Brain microvascular endothelial cell (primary cell): ENCODE measurements at regions not wholly inside any gene's neighbourhood (a gene's known extent, or its start where the extent isn't known, plus 50 kb on each side); places are given as distances from the start of the nearest gene placed in this dataset.

Source experiments
- DNase-seq: peaks from one replicate; pipeline ENCODE4 v3.0.0-alpha.2; 2020
- H3K27ac ChIP-seq: fragments of 250-450 bp; sonication (Bioruptor Pico); 2 replicates; pipeline ENCODE4 v1.5.1; 2020; ENCODE audit warnings: mild to moderate bottlenecking, moderate library complexity
- H3K27me3 ChIP-seq: fragments of 250-450 bp; sonication (Bioruptor Pico); replicated peaks from 2 replicates; pipeline ENCODE4 v1.5.1; 2020; ENCODE audit warnings: mild to moderate bottlenecking
- H3K36me3 ChIP-seq: fragments of 250-450 bp; sonication (Bioruptor Pico); replicated peaks from 2 replicates; pipeline ENCODE4 v1.5.1; 2020; ENCODE audit warnings: mild to moderate bottlenecking
- H3K4me3 ChIP-seq: 2 replicates; pipeline ENCODE4 v1.5.1; 2011; ENCODE audit warnings: low read depth, mild to moderate bottlenecking, control low read depth, low read length, moderate library complexity
- in situ Hi-C: cut with HindIII; loops from 2 replicates; pipeline ENCODE4 v1.10.0; 2017; ENCODE audit warnings: low sequenced_read_pairs, low pct_ligation_motif_present
- TF ChIP-seq, protein P1 (sequence below): IDR thresholded peaks from 2 replicates; pipeline ENCODE4 v1.5.1; 2011; ENCODE audit warnings: low read depth, mild to moderate bottlenecking, moderate library complexity, low read length, control low read depth, inconsistent platforms; ENCODE audit errors: missing control alignments

DNA sequence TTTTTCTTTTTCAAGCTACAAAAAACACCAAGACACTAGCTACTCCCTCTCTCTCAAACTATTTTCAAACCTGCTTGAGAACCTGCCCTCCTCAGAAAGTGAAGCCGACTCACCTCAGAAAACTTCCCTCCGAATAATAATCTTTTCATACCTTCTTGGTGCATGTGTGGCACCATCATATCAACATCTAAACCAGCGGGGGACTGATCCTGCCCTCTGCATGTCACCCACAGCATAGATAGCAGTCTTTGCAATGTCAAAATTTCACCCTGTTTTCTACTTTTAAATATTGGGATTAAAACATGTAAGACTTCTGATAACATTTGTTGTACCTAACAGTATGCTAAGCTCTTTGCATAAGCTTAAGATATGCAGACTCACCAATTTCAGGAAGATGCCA, 1260.3 kb downstream of the PLA2G4A start:
- TF ChIP-seq, protein P1, sequence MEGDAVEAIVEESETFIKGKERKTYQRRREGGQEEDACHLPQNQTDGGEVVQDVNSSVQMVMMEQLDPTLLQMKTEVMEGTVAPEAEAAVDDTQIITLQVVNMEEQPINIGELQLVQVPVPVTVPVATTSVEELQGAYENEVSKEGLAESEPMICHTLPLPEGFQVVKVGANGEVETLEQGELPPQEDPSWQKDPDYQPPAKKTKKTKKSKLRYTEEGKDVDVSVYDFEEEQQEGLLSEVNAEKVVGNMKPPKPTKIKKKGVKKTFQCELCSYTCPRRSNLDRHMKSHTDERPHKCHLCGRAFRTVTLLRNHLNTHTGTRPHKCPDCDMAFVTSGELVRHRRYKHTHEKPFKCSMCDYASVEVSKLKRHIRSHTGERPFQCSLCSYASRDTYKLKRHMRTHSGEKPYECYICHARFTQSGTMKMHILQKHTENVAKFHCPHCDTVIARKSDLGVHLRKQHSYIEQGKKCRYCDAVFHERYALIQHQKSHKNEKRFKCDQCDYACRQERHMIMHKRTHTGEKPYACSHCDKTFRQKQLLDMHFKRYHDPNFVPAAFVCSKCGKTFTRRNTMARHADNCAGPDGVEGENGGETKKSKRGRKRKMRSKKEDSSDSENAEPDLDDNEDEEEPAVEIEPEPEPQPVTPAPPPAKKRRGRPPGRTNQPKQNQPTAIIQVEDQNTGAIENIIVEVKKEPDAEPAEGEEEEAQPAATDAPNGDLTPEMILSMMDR: no peak
- Histone ChIP-seq H3K4me3 (no peak overlapping the region), H3K27ac (no peak overlapping the region), H3K27me3 (no peaks in the 10 kb centered on the region), H3K36me3 (no peaks in the 10 kb centered on the region)
- no peak for DNase-seq
- in situ Hi-C loops: no loop called here

DNA sequence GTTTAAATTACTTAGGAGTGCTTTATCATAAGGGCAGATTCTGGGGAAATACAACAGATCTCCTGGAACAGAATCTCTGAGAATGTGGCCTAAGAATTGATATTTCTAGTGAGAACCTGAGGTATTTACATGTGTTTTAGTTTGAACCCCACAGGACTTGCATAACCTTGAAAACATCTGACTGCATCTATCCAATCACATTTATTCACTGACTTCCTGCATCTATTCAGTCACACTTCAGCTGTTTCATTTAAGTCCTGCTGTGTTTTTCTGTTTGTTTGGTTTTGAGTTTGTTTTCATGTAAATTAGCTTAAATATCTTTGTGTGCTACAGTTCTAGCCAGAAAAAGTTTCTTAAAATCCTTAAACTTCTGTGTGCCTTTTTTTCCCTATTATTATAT, 1260.7 kb downstream of the PLA2G4A start:
- Histone ChIP-seq H3K27me3 (no peaks in the 10 kb centered on the region), H3K27ac (no peak overlapping the region), H3K4me3 (no peak overlapping the region), H3K36me3 (no peaks in the 10 kb centered on the region)
- in situ Hi-C loops: no loop called here
- TF ChIP-seq, protein P1: no peak
- DNase-seq: no peak

DNA sequence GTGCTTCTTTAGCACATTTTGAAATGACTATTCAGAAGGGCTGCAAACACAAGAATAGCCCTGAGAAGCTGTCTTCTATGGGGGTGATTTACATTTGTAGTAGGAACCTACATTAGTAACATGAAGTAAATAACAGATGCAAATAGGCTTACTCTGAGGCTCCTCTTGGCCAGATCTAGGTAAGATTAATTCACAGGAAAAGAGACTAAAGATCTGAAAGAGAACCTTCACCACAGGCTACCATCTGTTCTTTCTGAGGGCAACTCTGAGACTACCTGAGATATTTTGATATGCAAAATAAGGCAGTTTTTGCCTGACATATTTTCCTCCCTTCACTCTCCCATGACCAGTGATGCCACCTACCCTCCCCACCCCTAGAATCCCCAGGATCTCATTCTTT, 1267.8 kb downstream of the PLA2G4A start:
- Histone ChIP-seq H3K4me3 (no peak overlapping the region), H3K27me3 (no peaks in the 10 kb centered on the region), H3K27ac (no peak overlapping the region), H3K36me3 (no peaks in the 10 kb centered on the region)
- DNase-seq: no peak
- in situ Hi-C loops: no loop called here
- TF ChIP-seq, protein P1: no peak

DNA sequence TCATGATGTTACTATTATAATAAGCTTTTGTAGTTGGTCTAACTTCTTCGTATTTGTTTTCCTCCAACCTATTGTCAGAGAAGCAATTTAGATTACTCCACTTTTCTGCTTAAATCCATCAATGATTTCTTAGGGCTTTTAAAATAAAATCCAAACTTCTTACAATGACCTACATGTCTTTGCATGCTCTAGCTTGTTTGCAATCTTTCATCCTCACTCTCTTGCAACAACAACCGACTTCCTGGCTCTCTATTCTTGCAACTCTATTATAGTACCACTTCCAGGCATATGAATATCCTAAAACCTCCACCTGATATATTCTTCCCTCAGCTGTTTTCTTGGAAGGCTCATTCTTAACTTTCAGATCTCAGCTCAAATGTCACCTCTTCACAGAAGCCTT, 1288.7 kb downstream of the PLA2G4A start:
- no peaks in the 10 kb centered on the region for H3K36me3 ChIP-seq
- TF ChIP-seq, protein P1: no peak
- no peak overlapping the region for H3K27ac ChIP-seq
- no peak overlapping the region for H3K4me3 ChIP-seq
- in situ Hi-C loops: no loop called here
- DNase-seq: no peak
- no peaks in the 10 kb centered on the region for H3K27me3 ChIP-seq

DNA sequence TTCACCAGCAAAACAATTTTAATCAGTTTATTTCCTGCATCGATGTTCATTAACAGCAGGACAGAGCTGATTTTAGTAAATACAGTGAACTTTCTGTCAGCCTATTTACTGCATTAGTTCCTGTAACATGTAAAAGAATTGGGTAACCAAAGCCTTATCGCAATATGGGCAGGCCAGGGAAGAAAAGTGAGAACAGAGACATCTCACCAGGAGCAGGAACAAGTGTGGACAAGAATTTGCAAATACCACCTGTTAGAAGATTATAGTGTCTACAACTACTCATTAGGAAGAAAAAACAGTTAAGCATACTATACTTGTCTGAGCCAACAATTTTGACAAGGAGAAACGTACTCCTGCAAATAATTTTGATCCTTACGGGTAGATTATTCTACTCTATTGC, 1293.9 kb downstream of the PLA2G4A start:
- in situ Hi-C loops: no loop called here
- Histone ChIP-seq H3K27ac (no peak overlapping the region), H3K36me3 (no peaks in the 10 kb centered on the region), H3K27me3 (no peaks in the 10 kb centered on the region), H3K4me3 (no peak overlapping the region)
- DNase-seq: no peak
- TF ChIP-seq, protein P1: no peak

DNA sequence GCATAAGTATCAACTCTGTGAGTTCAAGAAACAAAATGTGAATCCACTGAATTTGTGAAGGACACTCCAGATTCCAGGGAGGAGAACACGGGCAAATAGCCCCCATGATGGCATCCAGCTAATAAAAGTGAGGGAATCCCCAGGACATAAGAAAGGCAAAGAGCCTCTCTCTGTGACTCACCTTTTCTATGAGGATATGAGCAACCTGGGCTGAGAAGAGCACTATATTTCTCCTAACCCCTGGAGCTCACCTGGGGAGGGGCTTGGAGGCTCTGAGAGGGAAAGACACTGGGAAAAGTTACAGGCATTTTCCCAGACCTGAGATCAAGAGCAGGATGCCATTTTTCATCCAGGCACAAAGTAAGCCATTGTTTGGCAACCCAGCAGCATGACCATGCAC, 1298.8 kb downstream of the PLA2G4A start:
- DNase-seq: no peak
- Histone ChIP-seq H3K4me3 (no peak overlapping the region), H3K27ac (no peak overlapping the region), H3K27me3 (no peaks in the 10 kb centered on the region), H3K36me3 (no peaks in the 10 kb centered on the region)
- TF ChIP-seq, protein P1: no peak
- in situ Hi-C loops: no loop called here
